Activated CD8-positive, alpha-beta T cell treated with anti-CD3 and anti-CD28 coated beads for 36 hours (primary cell): ENCODE measurements at regions not wholly inside any gene's neighbourhood (a gene's known extent, or its start where the extent isn't known, plus 50 kb on each side); places are given as distances from the start of the nearest gene placed in this dataset.

Experiments used
- ATAC-seq: fragments of 200-7000 bp; cut with Tn5 transposase; one replicate; pipeline ENCODE4 v1.10.0; 2021; ENCODE audit warnings: mild to moderate bottlenecking, moderate library complexity
- CTCF ChIA-PET: fragments of 350-600 bp; sonication (Branson Sonifier 250); formaldehyde crosslinking; loops from one replicate; lab custom pipeline; 2021; ENCODE audit warnings: antibody characterized with exemption; lab: Charles Lee
- POLR2A ChIA-PET: fragments of 350-600 bp; sonication (Branson Sonifier 250); formaldehyde crosslinking; loops from one replicate; lab custom pipeline; 2021; ENCODE audit warnings: antibody characterized with exemption; lab: Charles Lee
- DNase-seq: peaks from one replicate; pipeline ENCODE4 v3.0.0-alpha.2; 2020
- H3K27ac Mint-ChIP-seq: one replicate; pipeline ENCODE4 v1.8.0; 2021; ENCODE audit warnings: mild to moderate bottlenecking, mixed read lengths
- H3K27me3 Mint-ChIP-seq: one replicate; pipeline ENCODE4 v1.8.0; 2021; ENCODE audit warnings: mixed read lengths
- H3K36me3 Mint-ChIP-seq: one replicate; pipeline ENCODE4 v1.8.0; 2021; ENCODE audit warnings: low read depth, mixed read lengths
- H3K4me1 Mint-ChIP-seq: one replicate; pipeline ENCODE4 v1.8.0; 2021; ENCODE audit warnings: low read depth, mixed read lengths
- H3K4me3 Mint-ChIP-seq: one replicate; pipeline ENCODE4 v1.8.0; 2021; ENCODE audit warnings: mild to moderate bottlenecking, moderate library complexity, mixed read lengths
- H3K9me3 Mint-ChIP-seq: one replicate; pipeline ENCODE4 v1.8.0; 2021; ENCODE audit warnings: mixed read lengths
- CTCF ChIP-seq: fragments of 200-600 bp; IDR thresholded peaks from one replicate; pipeline ENCODE4 v1.8.0; 2022; ENCODE audit warnings: antibody characterized with exemption, mild to moderate bottlenecking
- intact Hi-C: fragments of 100-400 bp; cut with micrococcal nuclease; formaldehyde crosslinking; loops from one replicate; pipeline ENCODE4 v1.10.0; 2022

GRCh38 chr2:21395366-21395765, 271.6 kb downstream of the TDRD15 start:
- ChIA-PET POLR2A (interaction anchor here (1.0 kb wide), 1 partner anchor 19 kb away, joined by 3 read pairs; no protein-coding TSS in a partner anchor), CTCF (no interaction called here)
- H3K9me3 Mint-ChIP-seq, result no peaks in the 10 kb centered on the region
- no peak for TF ChIP-seq CTCF
- DNase-seq (no peak), ATAC-seq (no peak)
- no peaks in the 10 kb centered on the region for H3K27me3 Mint-ChIP-seq
- no peak overlapping the region for H3K4me3 Mint-ChIP-seq
- no peaks in the 10 kb centered on the region for H3K36me3 Mint-ChIP-seq
- no peak overlapping the region for H3K27ac Mint-ChIP-seq
- H3K4me1 Mint-ChIP-seq, result no peaks in the 10 kb centered on the region
- intact Hi-C loops, result no loop called here

GRCh38 chr2:21396252-21396651, 272.5 kb downstream of the TDRD15 start:
- CTCF ChIA-PET, result no interaction called here
- H3K9me3 Mint-ChIP-seq, result no peaks in the 10 kb centered on the region
- ATAC-seq (no peak), DNase-seq (no peak)
- intact Hi-C loops, result no loop called here
- H3K4me1 Mint-ChIP-seq, result no peaks in the 10 kb centered on the region
- no peak overlapping the region for H3K27ac Mint-ChIP-seq
- H3K36me3 Mint-ChIP-seq, result no peaks in the 10 kb centered on the region
- H3K4me3 Mint-ChIP-seq, result no peak overlapping the region
- no peak for TF ChIP-seq CTCF
- POLR2A ChIA-PET, result interaction anchor here (1.0 kb wide), 1 partner anchor 18 kb away, joined by 3 read pairs; no protein-coding TSS in a partner anchor
- H3K27me3 Mint-ChIP-seq, result no peaks in the 10 kb centered on the region

- Mint-ChIP-seq H3K9me3 (no peaks in the 10 kb centered on the region), H3K36me3 (no peaks in the 10 kb centered on the region), H3K4me3 (no peak overlapping the region), H3K4me1 (no peaks in the 10 kb centered on the region), H3K27me3 (no peaks in the 10 kb centered on the region), H3K27ac (no peak overlapping the region)
- TF ChIP-seq CTCF, result no peak
- DNase-seq (no peak), ATAC-seq (no peak)
- ChIA-PET POLR2A (no interaction called here), CTCF (no interaction called here)
- intact Hi-C loops, result no loop called here
Observed at GRCh38 chr2:21401022-21401698, 277.4 kb downstream of the TDRD15 start.

- no peak for TF ChIP-seq CTCF
- Mint-ChIP-seq H3K36me3 (no peaks in the 10 kb centered on the region), H3K27ac (no peak overlapping the region), H3K9me3 (no peaks in the 10 kb centered on the region), H3K4me3 (no peak overlapping the region), H3K27me3 (no peaks in the 10 kb centered on the region), H3K4me1 (no peaks in the 10 kb centered on the region)
- CTCF ChIA-PET, result no interaction called here
- intact Hi-C loops, result no loop called here
- POLR2A ChIA-PET, result no interaction called here
- DNase-seq (no peak), ATAC-seq (no peak)
Observed at GRCh38 chr2:21404137-21404536, 280.4 kb downstream of the TDRD15 start.

- H3K27ac Mint-ChIP-seq, result no peak overlapping the region
- ChIA-PET POLR2A (no interaction called here), CTCF (no interaction called here)
- no peaks in the 10 kb centered on the region for H3K36me3 Mint-ChIP-seq
- no peak overlapping the region for H3K4me3 Mint-ChIP-seq
- intact Hi-C loops, result no loop called here
- DNase-seq, result no peak
- H3K27me3 Mint-ChIP-seq, result no peaks in the 10 kb centered on the region
- no peak for ATAC-seq
- H3K4me1 Mint-ChIP-seq, result no peaks in the 10 kb centered on the region
- no peaks in the 10 kb centered on the region for H3K9me3 Mint-ChIP-seq
- TF ChIP-seq CTCF, result no peak
Observed at GRCh38 chr2:21404827-21405625, 281.3 kb downstream of the TDRD15 start.
